ENCODE measurements at regions not wholly inside any gene's neighbourhood (a gene's known extent, or its start where the extent isn't known, plus 50 kb on each side); places are given as distances from the start of the nearest gene placed in this dataset.

GRCh38 chr5:60507687-60508086 lies 192.3 kb downstream of the DEPDC1B start:
- no peak for TF ChIP-seq POLR2AphosphoS5 (IDR thresholded peaks at IDR 0.05; ENCODE audit: low read depth, low read length)
- no peak for TF ChIP-seq POLR2A (IDR thresholded peaks at IDR 0.05; ENCODE audit: low read depth, low read length)
- no peak for TF ChIP-seq SPI1 (IDR thresholded peaks at IDR 0.05; ENCODE audit: low read depth, low read length)

Measured in GM12891 (cell line).